NCI-H524 (cell line): ENCODE measurements at regions not wholly inside any gene's neighbourhood (a gene's known extent, or its start where the extent isn't known, plus 50 kb on each side); places are given as distances from the start of the nearest gene placed in this dataset.

Experiments
- DNase-seq, 2 experiments: peaks; one replicate each; lab custom pipeline; 2025; lab: John Stamatoyannopoulos, UW

DNA sequence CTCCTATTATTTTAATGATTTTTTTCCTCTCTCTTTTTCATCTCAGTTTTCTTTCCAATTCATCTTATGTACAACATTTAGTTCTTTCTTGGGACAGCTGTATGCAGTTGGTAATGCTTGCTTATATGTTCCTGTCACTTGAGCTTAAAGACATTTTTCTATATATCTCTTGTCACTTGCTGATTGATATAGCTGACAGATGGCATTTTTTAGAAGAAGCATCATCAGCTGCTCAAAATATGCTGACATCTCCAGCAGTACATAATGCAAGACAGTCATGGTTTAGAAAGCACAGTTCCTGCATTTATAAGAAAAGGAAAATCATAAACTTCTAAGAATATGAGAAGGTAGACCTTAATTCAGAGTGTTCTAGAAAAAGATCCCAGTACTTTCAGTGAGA lies 56.5 kb downstream of the DCAF8L1 start:
- DNase-seq: peak in 1 of 2 experiments; percentile 28

DNA sequence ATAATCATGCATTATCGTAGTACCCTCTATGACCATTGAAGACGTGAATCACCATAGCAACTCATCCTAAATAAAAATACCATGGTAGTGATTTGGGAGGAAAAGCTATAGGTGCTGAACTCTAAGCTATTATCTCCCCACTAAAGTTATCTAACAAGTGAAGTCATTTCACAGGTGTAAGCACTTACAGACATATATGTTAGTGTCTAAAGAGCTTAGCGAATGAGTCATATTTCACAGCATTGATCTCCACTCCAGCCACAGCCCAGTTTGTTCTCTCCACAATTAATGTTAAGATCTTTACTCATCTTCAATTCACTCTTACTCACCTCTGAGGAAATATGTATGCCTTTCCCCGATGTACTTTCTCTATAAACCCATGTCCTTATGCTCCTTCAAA lies 57.0 kb downstream of the DCAF8L1 start:
- no peak for DNase-seq

DNA sequence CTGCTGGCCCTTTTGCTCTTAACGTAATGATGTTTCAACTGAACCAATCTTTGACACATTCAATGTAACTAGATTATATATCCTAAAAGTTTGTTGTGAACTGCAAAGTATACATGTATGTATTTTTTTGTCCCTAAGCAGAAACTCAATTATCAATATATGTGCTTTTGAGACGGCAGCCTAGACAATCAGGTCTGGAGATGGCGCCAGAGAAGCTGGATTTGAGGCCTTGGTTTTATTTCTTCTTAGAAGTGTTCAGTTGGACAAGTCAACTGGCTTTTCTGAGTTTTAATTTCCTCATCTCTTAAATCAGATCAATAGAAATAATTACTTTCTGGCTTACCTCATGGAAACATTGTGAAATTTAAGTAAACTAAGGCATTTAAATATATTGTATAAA lies 62.5 kb downstream of the DCAF8L1 start:
- DNase-seq: peak in 1 of 2 experiments; percentile 30

DNA sequence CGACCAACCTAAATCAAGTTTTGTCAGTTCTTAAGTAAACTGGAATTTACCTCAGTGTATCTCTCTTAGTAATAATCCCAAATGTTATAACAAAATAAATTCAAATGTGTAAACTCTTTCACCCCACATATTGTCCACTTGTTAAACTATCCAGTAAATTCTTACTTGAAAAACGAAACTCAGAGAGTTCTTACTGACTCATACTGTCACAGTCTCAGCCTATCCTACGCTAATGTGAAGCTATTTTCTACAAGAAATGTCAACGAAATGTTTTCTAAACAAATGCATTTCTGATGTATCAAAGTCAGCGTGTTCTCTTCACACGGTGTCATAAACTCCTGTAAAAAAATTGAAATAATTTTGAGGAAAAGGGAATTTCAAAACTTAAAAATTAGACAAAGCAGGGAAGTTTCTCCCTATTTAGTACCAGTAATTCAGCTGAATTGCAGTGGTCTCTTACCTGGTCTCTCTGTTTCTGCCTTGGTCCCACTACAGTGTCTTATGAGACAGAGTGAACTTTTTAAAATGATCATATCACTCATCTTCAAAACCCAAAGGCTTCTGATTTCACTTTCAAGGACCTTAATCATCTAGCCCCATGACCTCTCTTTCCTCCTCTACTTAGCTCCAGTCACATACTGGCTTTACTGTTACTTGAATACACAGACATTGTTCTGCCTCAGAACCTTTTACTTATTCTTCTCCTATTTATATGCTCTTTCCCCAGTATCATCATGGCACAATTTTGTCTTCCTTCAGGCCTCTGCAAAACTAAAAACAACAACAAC lies 63.3 kb downstream of the DCAF8L1 start:
- no peak for DNase-seq

DNA sequence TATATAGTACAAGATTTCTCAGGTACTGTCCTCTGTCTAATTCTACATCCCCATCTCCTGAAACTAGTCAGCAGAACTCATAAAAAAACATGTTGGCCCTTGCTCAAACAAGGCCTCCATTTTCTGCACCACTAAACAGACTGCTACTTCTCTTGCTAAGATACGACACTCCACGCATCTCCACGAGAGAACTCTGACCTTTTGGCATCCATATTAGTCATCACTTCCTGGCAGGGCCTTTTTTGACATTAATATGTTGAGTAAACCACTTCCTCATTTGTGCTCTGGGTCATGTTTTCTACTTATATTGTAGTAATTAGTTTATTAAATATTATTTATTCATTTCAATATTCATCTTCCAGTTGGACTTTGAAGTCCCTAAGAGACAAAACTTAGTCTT lies 65.6 kb downstream of the DCAF8L1 start:
- no peak for DNase-seq

DNA sequence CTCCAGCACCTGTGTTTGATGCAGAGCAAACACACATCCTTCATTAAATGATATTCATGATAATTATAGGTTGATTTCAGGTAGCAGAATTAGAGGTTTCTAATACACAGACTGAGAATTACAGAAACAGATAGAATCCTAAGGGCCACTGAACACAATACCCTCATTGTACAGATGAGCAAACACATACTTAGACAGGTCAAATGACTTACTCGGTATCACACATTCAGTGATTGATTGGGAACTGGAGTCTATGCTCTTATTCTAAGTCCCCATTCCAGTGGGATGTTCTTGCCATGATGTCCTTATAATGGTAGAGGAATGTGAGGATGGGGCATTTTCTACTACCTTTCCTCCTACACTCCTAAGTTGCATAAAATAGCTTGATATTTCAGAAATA lies 70.8 kb downstream of the DCAF8L1 start:
- no peak for DNase-seq

DNA sequence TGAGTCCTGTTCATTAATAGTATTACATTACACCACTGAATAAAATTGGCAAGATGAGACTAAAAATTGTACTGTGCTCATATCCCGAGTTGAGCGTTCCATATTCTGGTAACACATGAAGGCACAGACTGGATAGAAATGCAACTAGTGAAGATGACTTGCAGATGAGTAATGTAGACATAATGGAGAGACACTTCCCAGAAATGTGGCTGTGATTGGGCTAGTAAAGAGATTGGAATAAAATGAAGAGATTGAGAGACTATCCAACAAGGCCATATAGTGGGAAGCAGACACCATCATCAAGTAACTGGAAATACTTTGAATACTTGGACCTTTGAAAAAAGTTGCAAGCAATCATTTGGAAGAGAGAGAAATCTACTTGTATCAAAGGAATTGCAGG lies 77.3 kb downstream of the DCAF8L1 start:
- DNase-seq: no peak

DNA sequence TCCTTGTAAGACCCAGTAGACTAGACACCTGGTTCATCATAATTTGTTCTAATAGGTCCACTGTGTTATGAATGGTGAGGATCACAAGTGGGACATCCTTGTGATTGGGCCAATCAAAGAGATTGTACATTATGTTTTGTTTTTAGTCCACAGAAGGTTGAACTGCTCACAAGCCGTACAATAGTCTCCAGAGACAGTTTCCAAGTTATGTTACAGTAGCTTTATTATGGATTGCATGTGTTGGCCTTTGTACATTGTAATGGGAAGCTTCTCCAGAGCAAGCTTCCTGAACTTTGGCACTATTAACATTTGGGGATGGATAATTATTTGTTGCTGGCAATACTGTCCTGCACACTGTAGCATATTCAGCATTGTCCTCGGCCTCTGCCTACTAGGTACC lies 86.1 kb downstream of the MAGEB10 start:
- no peak for DNase-seq

DNA sequence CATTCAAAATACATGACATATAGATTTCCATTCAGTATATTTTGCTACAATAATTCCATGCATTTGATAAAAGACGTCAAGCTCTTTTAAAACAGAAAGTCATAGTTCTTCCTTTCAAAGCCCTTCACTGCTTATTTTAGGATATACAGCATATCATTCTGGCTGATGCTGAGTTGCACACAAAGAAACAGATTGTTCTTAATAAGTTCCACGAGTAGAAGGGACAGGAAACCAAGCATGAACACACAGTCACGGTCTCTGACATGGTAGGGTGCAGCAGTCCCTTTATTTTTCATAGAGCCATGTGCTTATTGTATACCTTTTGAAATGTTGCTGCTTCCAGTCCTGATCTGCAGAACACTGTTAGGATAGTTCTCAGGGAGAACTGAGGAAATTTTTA lies 85.4 kb downstream of the MAGEB10 start:
- no peak for DNase-seq

DNA sequence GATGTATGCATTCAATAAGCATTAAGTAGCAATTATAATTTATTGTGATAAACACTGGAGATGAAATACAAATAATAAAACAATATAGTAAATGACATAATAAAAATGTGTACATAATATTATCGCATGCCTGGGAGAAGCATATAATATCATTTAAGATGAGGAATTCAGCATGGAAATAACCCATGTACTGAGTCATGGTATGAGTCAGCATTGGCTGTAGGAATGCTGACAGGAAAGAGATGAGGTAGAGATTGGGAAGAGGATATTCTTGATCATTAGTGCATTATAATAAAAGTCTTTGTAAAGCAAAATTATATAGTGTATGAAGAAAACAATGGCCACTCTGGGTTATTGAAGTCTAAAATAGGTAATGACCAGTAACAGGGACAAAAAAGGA lies 82.8 kb downstream of the MAGEB10 start:
- DNase-seq: no peak

DNA sequence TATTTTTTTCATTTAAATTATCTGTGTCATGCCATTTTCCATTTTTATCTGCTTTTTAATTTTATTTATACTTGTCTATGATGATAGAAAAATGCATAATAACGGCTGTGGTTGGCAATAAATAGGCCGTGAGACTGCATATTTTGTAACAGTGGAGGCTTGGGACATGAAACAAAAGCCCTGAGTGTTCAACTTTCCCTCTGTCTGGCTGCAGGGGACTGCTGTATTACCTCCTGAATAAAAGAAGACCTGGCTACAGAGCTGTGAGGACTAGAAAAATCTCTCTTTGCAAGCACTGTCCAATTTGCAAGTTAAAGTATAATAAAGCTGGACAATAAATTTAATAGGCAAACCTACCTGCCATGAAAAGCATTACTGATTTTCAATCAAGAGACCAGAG lies 82.1 kb downstream of the MAGEB10 start:
- no peak for DNase-seq

DNA sequence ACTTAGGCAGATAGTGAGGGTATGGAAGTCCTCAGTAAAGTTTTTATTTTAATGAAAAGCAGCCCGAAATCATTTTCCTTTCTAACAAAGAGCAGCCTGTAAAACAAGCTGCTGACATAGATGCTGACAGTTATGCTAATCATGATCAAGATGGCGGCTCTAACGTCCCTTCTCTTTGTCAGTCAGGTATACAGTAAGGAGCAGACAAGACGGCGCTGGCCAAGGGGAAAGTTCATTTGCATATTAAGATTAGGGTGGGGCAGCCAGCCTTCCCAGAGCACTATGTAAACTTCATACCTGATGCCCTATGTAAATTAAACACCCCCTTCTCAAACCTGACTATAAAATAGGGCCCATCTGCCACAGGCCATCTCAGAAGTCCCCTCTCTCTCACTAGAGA lies 76.9 kb downstream of the MAGEB10 start:
- peak in 1 of 2 experiments; percentile 29 for DNase-seq

DNA sequence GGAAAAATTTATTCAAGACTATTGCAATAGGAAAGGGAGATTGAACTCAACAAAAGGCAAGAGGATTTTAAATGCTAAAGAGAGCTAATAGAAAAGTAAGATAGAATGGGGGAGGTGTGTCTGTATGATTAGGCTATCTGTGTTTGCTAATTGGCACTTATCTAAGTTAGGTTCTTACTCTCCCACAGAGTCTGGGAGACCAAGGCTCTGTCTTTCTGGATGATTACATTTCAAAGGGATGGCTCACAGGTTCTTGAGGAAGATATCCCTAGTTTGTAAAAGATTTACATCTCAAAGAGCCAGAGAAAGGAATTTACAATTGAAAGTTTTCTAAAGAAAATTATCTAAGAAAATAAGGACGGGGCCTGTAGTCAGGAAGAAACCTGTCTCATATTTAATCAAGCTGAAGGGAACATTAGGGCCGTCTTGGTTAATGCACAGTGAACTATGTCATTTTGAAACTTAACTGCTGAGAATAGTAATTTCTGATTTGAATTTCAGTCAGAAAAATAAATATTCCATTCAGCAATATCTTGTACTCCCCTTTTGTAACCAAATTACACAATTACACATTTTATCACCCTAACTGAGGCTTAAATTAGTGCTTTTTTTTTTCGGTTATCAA lies 75.8 kb downstream of the MAGEB10 start:
- DNase-seq: no peak

DNA sequence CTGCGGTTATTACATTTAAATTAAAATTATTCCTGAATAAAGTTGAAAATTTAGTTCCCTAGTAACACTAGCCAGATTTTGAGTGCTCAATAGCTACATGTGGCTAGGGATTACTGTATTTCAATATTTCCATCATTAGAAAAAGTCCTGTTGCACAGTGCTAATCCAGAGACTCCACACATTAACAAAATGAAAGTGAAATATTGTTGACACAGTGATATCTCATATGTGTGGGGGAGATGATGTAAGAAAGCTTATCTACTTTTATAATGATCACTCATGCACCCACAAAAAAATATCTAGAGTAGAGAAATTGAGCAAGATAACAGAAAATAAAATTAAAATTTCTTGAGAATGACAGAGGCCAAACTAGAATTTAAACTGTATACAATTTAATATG lies 74.9 kb downstream of the MAGEB10 start:
- no peak for DNase-seq

DNA sequence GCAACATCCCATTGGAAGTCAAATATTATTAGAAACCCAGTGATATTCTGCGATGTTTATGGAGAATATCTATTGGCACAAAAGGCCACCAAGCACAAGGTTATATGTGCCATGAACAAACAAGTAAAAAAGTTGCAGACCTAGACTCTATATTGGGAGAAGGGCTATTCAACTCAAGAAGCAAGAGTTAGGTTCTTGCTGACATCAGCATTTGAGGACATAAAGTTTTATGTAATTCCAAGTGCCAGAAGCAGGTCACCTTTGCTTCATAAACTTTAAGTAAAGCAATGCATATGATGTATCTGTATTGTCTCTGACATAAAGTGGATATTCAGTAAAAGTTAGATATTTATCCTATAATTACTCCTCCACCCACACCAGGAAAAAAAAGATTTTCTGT lies 71.1 kb downstream of the MAGEB10 start:
- no peak for DNase-seq
